GM12878 (cell line): ENCODE measurements at regions not wholly inside any gene's neighbourhood (a gene's known extent, or its start where the extent isn't known, plus 50 kb on each side); places are given as distances from the start of the nearest gene placed in this dataset.

Source experiments
- ATAC-seq: fragments of 200-7000 bp; cut with Tn5 transposase; 3 replicates; pipeline ENCODE4 v1.9.1; 2020; ENCODE audit warnings: mild to moderate bottlenecking, moderate library complexity
- BruUV-seq: library from RNA; stranded (reverse); fragments of 400-500 nt; replicated peaks from 2 replicates; lab custom pipeline; 2021; lab: Mats Ljungman, UMichigan
- CTCF ChIA-PET: fragments of 300-600 bp; sonication (Branson Sonifier 250); formaldehyde crosslinking; extraction: SDS; loops from one replicate; lab custom pipeline; 2021; ENCODE audit warnings: inconsistent platforms; lab: Yijun Ruan, JAX
- POLR2A ChIA-PET: fragments of 350-600 bp; formaldehyde crosslinking; extraction: SDS; loops from one replicate; lab custom pipeline; 2021; ENCODE audit warnings: inconsistent platforms; lab: Charles Lee
- RAD21 ChIA-PET: fragments of 300-600 bp; sonication (Branson Sonifier 250); formaldehyde crosslinking; loops from one replicate; lab custom pipeline; 2023; ENCODE audit warnings: antibody characterized with exemption; ENCODE audit not compliant: unreplicated experiment; lab: Charles Lee
- SMC1A ChIA-PET: fragments of 300-600 bp; sonication (Branson Sonifier 250); formaldehyde crosslinking; loops from one replicate; lab custom pipeline; 2023; ENCODE audit not compliant: unreplicated experiment, uncharacterized antibody; lab: Charles Lee
- DNase-seq: peaks from one replicate; pipeline ENCODE4 v3.0.0-alpha.2; 2011; ENCODE audit warnings: low read depth, low spot score
- FAIRE-seq: peaks from 3 replicates; lab custom pipeline; 2011; peaks lifted over from hg19 to GRCh38; lab: Jason Lieb, UNC
- H2AFZ ChIP-seq: 2 replicates; pipeline ENCODE4 v1.6.0; 2011; ENCODE audit warnings: low read depth, low read length, control low read depth; ENCODE audit not compliant: control insufficient read depth
- H3K27ac ChIP-seq: 2 replicates; pipeline ENCODE4 v1.5.1; 2011; ENCODE audit warnings: control low read depth; ENCODE audit not compliant: control insufficient read depth, insufficient read depth
- H3K27me3 ChIP-seq, 2 experiments: replicated peaks in 1 of 2; 2 replicates each; pipeline versions ENCODE4 v1.6.0 to v1.6.1; 2011; ENCODE audit warnings: low read length in 1 of 2; ENCODE audit not compliant: control insufficient read depth in 2 of 2, insufficient read depth in 2 of 2
- H3K36me3 ChIP-seq, 2 experiments: 2 replicates each; pipeline ENCODE4 v1.5.1; 2011; ENCODE audit warnings: low read length in 1 of 2; ENCODE audit not compliant: control insufficient read depth in 2 of 2, insufficient read depth in 2 of 2
- H3K4me1 ChIP-seq: 2 replicates; pipeline ENCODE4 v1.6.1; 2011; ENCODE audit warnings: mild to moderate bottlenecking, low read length, moderate library complexity, mixed read lengths; ENCODE audit not compliant: control insufficient read depth, insufficient read depth
- H3K4me2 ChIP-seq: 2 replicates; pipeline ENCODE4 v1.6.0; 2011; ENCODE audit warnings: control low read depth; ENCODE audit not compliant: control insufficient read depth, insufficient read depth
- H3K4me3 ChIP-seq: fragments of 200-600 bp; sonication (generic); 2 replicates; pipeline ENCODE4 v1.5.1; 2016
- H3K79me2 ChIP-seq: 2 replicates; pipeline ENCODE4 v1.6.0; 2011; ENCODE audit warnings: low read length; ENCODE audit not compliant: control insufficient read depth, insufficient read depth
- H3K9ac ChIP-seq: 2 replicates; pipeline ENCODE4 v1.8.0; 2011; ENCODE audit warnings: low read length, control low read depth, mixed read lengths; ENCODE audit not compliant: control insufficient read depth, insufficient read depth
- H3K9me3 ChIP-seq: replicated peaks from 3 replicates; pipeline ENCODE4 v1.5.1; 2011; ENCODE audit warnings: mild to moderate bottlenecking, low read length; ENCODE audit not compliant: control insufficient read depth, insufficient read depth
- H4K20me1 ChIP-seq: 2 replicates; pipeline ENCODE4 v1.6.0; 2011; ENCODE audit not compliant: control insufficient read depth, insufficient read depth
- ATF2 ChIP-seq: IDR thresholded peaks from 2 replicates; pipeline ENCODE4 v1.6.1; 2012; ENCODE audit warnings: low read length, inconsistent platforms
- BCLAF1 ChIP-seq: fragments of 450-650 bp; IDR thresholded peaks from 2 replicates; pipeline ENCODE4 v1.6.1; 2017; ENCODE audit warnings: antibody characterized with exemption, mild to moderate bottlenecking, moderate library complexity
- BHLHE40 ChIP-seq, 2 experiments: fragments of 450-650 bp in 1 of 2; IDR thresholded peaks; 2 replicates each; pipeline ENCODE4 v1.6.1; 2011 to 2017; ENCODE audit warnings: low read depth in 2 of 2, borderline replicate concordance in 1 of 2, improper control_type of control experiment in 1 of 2, low read length in 1 of 2, mild to moderate bottlenecking in 1 of 2
- CBX3 ChIP-seq: fragments of 200-600 bp; sonication (generic); IDR thresholded peaks from 2 replicates; pipeline ENCODE4 v1.6.1; 2016; ENCODE audit warnings: low read depth, borderline replicate concordance
- JUNB ChIP-seq: IDR thresholded peaks from 2 replicates; pipeline ENCODE4 v1.6.1; 2016; ENCODE audit warnings: antibody characterized with exemption, mild to moderate bottlenecking
- KDM1A ChIP-seq: fragments of 200-600 bp; sonication (generic); IDR thresholded peaks from 2 replicates; pipeline ENCODE4 v1.6.1; 2016; ENCODE audit warnings: borderline replicate concordance
- RAD51 ChIP-seq: fragments of 450-650 bp; IDR thresholded peaks from 2 replicates; pipeline ENCODE4 v1.6.1; 2016; ENCODE audit warnings: moderate library complexity, mild to moderate bottlenecking, inconsistent platforms
- ZNF384 ChIP-seq: IDR thresholded peaks from 2 replicates; pipeline ENCODE4 v1.6.1; 2012; ENCODE audit warnings: low read depth, mild to moderate bottlenecking, low read length, improper control_type of control experiment, borderline replicate concordance
- WGBS: methylation state at CpG from one replicate; pipeline ENCODE4 v1.1.6; 2016; ENCODE audit warnings: low lambda C conversion rate; ENCODE audit not compliant: insufficient replicate concordance, insufficient coverage; ENCODE audit errors: missing lambda C conversion rate; 5-methylcytosine and 5-hydroxymethylcytosine counted together
- in situ Hi-C: fragments of 300-500 bp; cut with MboI; formaldehyde crosslinking; loops from 9 replicates; pipeline ENCODE4 v1.14.3; 2018; ENCODE audit warnings: mixed read lengths
- intact Hi-C: fragments of 100-400 bp; cut with micrococcal nuclease; formaldehyde crosslinking; loops from one replicate; pipeline ENCODE4 v1.14.2; 2022; ENCODE audit not compliant: unreplicated experiment

- Histone ChIP-seq H3K36me3 (no peaks in the 10 kb centered on the region), H3K27me3 (no peaks in the 10 kb centered on the region), H3K4me2 (no peak overlapping the region), H3K9me3 (no peaks in the 10 kb centered on the region), H3K4me1 (no peaks in the 10 kb centered on the region), H3K27ac (no peak overlapping the region), H3K9ac (no peak overlapping the region), H3K79me2 (no peaks in the 10 kb centered on the region), H3K4me3 (no peak overlapping the region), H2AFZ (no peak overlapping the region), H4K20me1 (no peaks in the 10 kb centered on the region)
- no peak for FAIRE-seq
- RAD21 ChIA-PET: no interaction called here
- SMC1A ChIA-PET: no interaction called here
- POLR2A ChIA-PET: no interaction called here
- TF ChIP-seq BHLHE40 (IDR thresholded peaks at IDR 0.05; ENCODE audit: borderline replicate concordance in 1 of 2, low read depth in 2 of 2, low read length in 1 of 2): no peak
- TF ChIP-seq ZNF384: no peak
- TF ChIP-seq BCLAF1: no peak
- TF ChIP-seq ATF2: no peak
- TF ChIP-seq JUNB: no peak
- no peak for TF ChIP-seq RAD51
- no peak for TF ChIP-seq KDM1A
- no peak for TF ChIP-seq CBX3
- ATAC-seq: no peak
- in situ Hi-C loops (no loop called here), intact Hi-C loops (no loop called here)
- CTCF ChIA-PET: no interaction called here
- BruUV-seq: no TSS peak
- 2% methylated on average over 2 of the region's 2 CpGs for WGBS
- DNase-seq: no peak
Measured at GRCh38 chrX:21167011-21167410, 207.2 kb upstream of the CNKSR2 start.
